Adrenal gland (tissue), 9 donors: ENCODE measurements at regions not wholly inside any gene's neighbourhood (a gene's known extent, or its start where the extent isn't known, plus 50 kb on each side); places are given as distances from the start of the nearest gene placed in this dataset.

Experiments
- DNase-seq, 7 donors: peaks; one replicate each; pipeline ENCODE4 v3.0.0-alpha.2; 2019 to 2020
- H3K27ac ChIP-seq, 5 donors: fragments of 200-600 bp; sonication (generic) in 4 of 5; 1 replicate in 3 of 5; 2 replicates in 2 of 5; pipeline versions ENCODE4 v1.5.1 to v1.8.0; 2016 to 2020; ENCODE audit warnings: mild to moderate bottlenecking in 1 of 5
- H3K27me3 ChIP-seq: fragments of 200-600 bp; 2 replicates; pipeline ENCODE4 v1.8.0; 2021
- H3K36me3 ChIP-seq, 2 donors: fragments of 200-600 bp; replicated peaks in 1 of 2; 1 replicate in 1 of 2; 2 replicates in 1 of 2; pipeline versions ENCODE4 v1.5.1 to v1.8.0; 2018 to 2022
- H3K4me1 ChIP-seq, 2 donors: fragments of 200-600 bp; replicated peaks in 1 of 2; 1 replicate in 1 of 2; 2 replicates in 1 of 2; pipeline versions ENCODE4 v1.5.1 to v1.8.0; 2018 to 2021
- H3K4me3 ChIP-seq, 4 donors: fragments of 200-600 bp; sonication (generic) in 3 of 4; one replicate each; pipeline ENCODE4 v1.5.1; 2016 to 2018
- H3K9me3 ChIP-seq, 3 donors: fragments of 200-600 bp; sonication (generic) in 1 of 3; replicated peaks in 1 of 3; 1 replicate in 2 of 3; 2 replicates in 1 of 3; pipeline versions ENCODE4 v1.5.1 to v1.8.0; 2016 to 2021
- POLR2A ChIP-seq, 2 donors: fragments of 450-650 bp; IDR thresholded peaks; one replicate each; pipeline ENCODE4 v1.6.1; 2017; ENCODE audit warnings: antibody characterized with exemption in 2 of 2, mild to moderate bottlenecking in 2 of 2, moderate library complexity in 1 of 2
- WGBS, 4 donors: extraction: QIAGEN DNeasy Blood & Tissue Kit in 2 of 4; methylation state at CpG; one replicate each; pipeline versions ENCODE4 v1.1.5 to v1.1.7; 2013 to 2017; 5-methylcytosine and 5-hydroxymethylcytosine counted together
- intact Hi-C, 2 donors: fragments of 100-400 bp; cut with DNase I; formaldehyde crosslinking; loops; one replicate each; pipeline versions ENCODE4 v1.14.1 to v1.15.0; 2022 to 2023
- TF ChIP-seq, protein P1 (sequence below), 6 experiments: fragments of 450-650 bp in 4 of 6; fragments of 200-600 bp in 2 of 6; sonication (generic) in 1 of 6; IDR thresholded peaks; 1 replicate in 5 of 6; 2 replicates in 1 of 6; pipeline versions ENCODE4 v1.5.1 to v1.8.0; 2016 to 2021; ENCODE audit warnings: antibody characterized with exemption in 6 of 6, mild to moderate bottlenecking in 2 of 6, moderate library complexity in 1 of 6
- donor health status: healthy with polysubstance abuse.
- donor health status: Bipolar disorder and iron deficiency.
- donor health status: DM: yes; HTN: yes; CAD: no.
- donor health status: DM: no; HTN: no; CAD: no.
- donor health status: DM: no; HTN: no; CAD: no.

GRCh38 chr9:115766370-115766955, 387.1 kb upstream of the PAPPA start:
- no peaks in the 10 kb centered on the region for H3K36me3 ChIP-seq
- 42 to 56% (median 51%) methylated on average over 5 of the region's 5 CpGs for WGBS, 4 donors
- H3K27ac ChIP-seq, result no peak overlapping the region
- H3K9me3 ChIP-seq, result no peaks in the 10 kb centered on the region
- intact Hi-C loops, result no loop called here
- no peaks in the 10 kb centered on the region for H3K4me1 ChIP-seq
- TF ChIP-seq, protein P1, sequence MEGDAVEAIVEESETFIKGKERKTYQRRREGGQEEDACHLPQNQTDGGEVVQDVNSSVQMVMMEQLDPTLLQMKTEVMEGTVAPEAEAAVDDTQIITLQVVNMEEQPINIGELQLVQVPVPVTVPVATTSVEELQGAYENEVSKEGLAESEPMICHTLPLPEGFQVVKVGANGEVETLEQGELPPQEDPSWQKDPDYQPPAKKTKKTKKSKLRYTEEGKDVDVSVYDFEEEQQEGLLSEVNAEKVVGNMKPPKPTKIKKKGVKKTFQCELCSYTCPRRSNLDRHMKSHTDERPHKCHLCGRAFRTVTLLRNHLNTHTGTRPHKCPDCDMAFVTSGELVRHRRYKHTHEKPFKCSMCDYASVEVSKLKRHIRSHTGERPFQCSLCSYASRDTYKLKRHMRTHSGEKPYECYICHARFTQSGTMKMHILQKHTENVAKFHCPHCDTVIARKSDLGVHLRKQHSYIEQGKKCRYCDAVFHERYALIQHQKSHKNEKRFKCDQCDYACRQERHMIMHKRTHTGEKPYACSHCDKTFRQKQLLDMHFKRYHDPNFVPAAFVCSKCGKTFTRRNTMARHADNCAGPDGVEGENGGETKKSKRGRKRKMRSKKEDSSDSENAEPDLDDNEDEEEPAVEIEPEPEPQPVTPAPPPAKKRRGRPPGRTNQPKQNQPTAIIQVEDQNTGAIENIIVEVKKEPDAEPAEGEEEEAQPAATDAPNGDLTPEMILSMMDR (IDR thresholded peaks at IDR 0.05), result no peak
- TF ChIP-seq POLR2A (IDR thresholded peaks at IDR 0.05), result no peak
- no peak for DNase-seq
- no peak overlapping the region for H3K4me3 ChIP-seq
- no peaks in the 10 kb centered on the region for H3K27me3 ChIP-seq

DNA sequence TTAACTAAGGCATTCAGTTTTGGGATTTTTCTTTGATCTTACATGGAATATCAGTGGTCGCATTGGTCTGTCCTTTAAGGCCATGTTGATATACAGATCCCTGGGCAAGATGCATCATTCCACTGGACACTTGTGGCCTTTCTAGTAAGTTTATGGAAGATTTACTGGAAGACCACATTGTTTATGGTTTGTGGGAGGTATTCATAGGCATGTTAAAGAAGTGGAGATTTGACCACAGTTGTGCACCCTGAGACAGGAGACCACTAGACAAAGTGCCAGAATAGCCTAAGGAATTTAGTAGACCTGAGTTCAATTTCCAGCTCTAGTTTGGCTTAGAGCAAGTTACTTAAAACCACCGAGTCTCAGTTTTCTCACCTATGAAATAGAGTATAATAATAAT, 383.1 kb upstream of the PAPPA start:
- Histone ChIP-seq H3K27me3 (no peaks in the 10 kb centered on the region), H3K4me1 (no peaks in the 10 kb centered on the region), H3K36me3 (no peaks in the 10 kb centered on the region), H3K9me3 (no peaks in the 10 kb centered on the region), H3K4me3 (no peak overlapping the region), H3K27ac (no peak overlapping the region)
- no peak for DNase-seq
- TF ChIP-seq POLR2A (IDR thresholded peaks at IDR 0.05), result no peak
- TF ChIP-seq, protein P1 (IDR thresholded peaks at IDR 0.05), result no peak
- intact Hi-C loops, result no loop called here
- WGBS, 4 donors, result 67 to 82% (median 73%) methylated on average over 2 of the region's 2 CpGs

DNA sequence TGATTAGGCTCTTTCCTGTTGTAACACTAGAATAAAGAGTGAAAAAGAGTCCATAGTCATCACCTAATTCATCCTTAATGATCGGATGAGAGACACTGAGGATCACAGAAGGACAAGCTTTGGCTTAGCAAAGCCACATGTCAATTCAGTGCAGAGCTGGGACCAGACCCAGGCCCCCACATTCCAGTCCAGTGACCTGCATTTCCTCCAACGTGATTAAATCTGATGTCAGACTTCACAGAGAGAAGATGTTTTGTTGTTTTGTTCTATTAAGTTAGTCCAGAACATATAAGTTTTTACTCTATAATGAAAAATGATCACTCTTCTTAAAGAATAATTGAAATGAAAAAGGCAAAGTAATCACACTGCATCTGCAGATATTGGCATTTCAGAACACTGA, 377.9 kb upstream of the PAPPA start:
- no peak overlapping the region for H3K4me3 ChIP-seq
- H3K9me3 ChIP-seq, result no peaks in the 10 kb centered on the region
- no peaks in the 10 kb centered on the region for H3K36me3 ChIP-seq
- intact Hi-C loops, result no loop called here
- TF ChIP-seq, protein P1 (IDR thresholded peaks at IDR 0.05), result no peak
- no peak for TF ChIP-seq POLR2A (IDR thresholded peaks at IDR 0.05)
- 24 to 30% (median 25%) methylated on average over 2 of the region's 2 CpGs for WGBS, 4 donors
- no peak for DNase-seq
- no peaks in the 10 kb centered on the region for H3K27me3 ChIP-seq
- no peak overlapping the region for H3K27ac ChIP-seq
- no peaks in the 10 kb centered on the region for H3K4me1 ChIP-seq

- H3K27me3 ChIP-seq, result no peaks in the 10 kb centered on the region
- H3K27ac ChIP-seq, result no peak overlapping the region
- DNase-seq, result no peak
- intact Hi-C loops, result no loop called here
- 58 to 66% (median 61%) methylated on average over 2 of the region's 2 CpGs for WGBS, 4 donors
- no peaks in the 10 kb centered on the region for H3K9me3 ChIP-seq
- H3K4me3 ChIP-seq, result no peak overlapping the region
- H3K4me1 ChIP-seq, result no peaks in the 10 kb centered on the region
- H3K36me3 ChIP-seq, result no peaks in the 10 kb centered on the region
- TF ChIP-seq POLR2A (IDR thresholded peaks at IDR 0.05), result no peak
- TF ChIP-seq, protein P1 (IDR thresholded peaks at IDR 0.05), result no peak
Observed at GRCh38 chr9:115777610-115778009, 376.0 kb upstream of the PAPPA start.
